Activated T-cell treated with anti-CD3 and anti-CD28 coated beads for 24 hours (primary cell): ENCODE measurements at regions not wholly inside any gene's neighbourhood (a gene's known extent, or its start where the extent isn't known, plus 50 kb on each side); places are given as distances from the start of the nearest gene placed in this dataset.
"Not testable (repeated sequence)": the region's sequence is repeated elsewhere in the genome, so short reads cannot be mapped to it uniquely, and the experiment has no call there.

Experiments
- DNase-seq: peaks from one replicate; pipeline ENCODE4 v3.0.0-alpha.2; 2020; ENCODE audit warnings: low read depth

DNA sequence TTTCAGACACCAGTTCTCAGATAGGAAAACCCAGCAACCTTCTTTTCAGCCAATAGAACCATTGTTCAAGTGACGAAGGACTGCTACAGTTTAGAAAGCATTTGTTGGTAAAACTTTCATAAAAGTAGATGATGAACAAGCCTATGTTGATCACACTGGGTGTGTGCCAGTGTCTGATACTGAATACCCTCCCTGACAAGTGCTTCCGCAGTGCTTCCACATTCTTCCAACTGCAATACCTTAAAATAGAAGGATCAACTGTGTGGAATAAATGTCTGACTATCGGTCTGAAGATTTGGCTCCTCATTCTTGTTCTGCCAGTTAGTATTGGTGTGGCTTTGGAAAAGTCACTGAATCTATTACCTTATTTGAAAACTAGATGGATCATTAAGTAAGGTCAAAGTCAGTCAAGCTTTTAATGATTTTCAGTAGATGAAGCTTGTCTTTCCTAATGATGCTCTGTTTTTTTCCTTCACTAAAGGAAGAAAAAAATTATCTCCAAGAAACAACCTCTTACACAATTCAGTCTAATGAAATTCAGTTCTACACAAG is 479.4 kb upstream of the CBLB start:
- DNase-seq: no peak

DNA sequence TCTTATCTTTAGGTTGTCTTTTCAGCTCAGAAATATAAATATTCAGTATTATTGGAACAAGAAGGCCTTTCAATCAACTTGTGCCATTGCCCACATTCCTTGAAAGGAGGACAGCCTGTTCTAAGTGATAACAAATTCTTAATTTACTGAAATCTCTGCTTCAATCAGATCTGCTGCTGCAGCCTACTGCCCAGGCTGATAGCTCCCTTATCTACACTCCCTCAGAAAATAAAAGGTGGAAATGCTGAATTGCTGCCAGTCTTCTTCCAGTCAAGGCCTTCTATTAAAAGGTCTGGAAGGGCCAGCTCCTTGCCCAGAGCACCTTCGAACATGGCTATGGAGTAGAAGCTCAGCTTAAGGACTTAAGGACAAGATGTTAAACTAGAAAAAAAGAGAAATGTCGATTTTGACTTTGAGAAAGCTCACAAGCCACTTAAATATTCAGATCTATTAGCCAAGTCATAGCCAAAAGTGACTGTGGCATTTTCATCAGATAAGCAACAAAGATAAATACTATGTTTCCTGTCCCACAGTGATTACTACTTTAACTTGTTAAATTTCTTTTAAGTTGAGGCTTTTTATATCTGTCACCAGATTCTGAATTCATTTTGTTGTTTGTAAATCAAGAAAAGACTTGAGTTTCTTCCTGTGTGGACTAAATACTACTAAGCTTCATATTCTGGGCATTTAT is 480.5 kb upstream of the CBLB start:
- DNase-seq: no peak

DNA sequence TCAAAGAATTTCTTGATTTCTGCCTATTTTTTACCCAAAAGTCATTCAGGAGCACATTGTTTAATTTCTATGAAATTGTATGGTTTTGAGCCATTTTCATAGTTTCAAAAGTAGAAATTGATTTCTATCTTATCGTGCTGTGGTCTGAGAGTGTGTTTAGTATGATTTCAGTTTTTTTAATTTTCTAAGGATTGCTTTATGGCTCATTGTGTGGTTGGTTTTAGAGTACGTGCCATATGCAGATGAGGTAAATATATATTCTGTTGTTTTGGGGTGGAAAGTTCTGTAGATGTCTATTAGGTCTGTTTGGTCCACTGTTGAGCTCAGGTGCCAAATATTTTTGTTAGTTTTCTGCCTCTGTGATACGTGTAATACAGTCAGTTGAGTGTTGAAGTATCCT is 487.1 kb upstream of the CBLB start:
- no peak for DNase-seq

DNA sequence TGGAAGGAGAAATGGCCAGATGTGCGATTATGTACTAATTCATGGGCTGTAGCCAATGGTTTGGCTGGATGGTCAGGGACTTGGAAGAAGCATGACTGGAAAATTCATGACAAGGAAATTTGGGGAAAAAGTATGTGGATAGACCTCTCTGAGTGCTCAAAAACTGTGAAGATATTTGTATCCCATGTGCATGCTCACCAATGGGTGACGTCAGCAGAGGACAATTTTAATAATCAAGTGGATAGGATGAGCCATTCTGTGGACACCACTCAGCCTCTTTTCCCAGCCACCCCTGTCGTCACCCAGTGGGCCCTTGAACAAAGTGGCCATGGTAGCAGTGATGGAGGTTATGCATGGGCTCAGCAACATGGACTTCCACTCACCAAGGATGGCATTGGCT is 490.9 kb upstream of the CBLB start:
- DNase-seq: no peak

DNA sequence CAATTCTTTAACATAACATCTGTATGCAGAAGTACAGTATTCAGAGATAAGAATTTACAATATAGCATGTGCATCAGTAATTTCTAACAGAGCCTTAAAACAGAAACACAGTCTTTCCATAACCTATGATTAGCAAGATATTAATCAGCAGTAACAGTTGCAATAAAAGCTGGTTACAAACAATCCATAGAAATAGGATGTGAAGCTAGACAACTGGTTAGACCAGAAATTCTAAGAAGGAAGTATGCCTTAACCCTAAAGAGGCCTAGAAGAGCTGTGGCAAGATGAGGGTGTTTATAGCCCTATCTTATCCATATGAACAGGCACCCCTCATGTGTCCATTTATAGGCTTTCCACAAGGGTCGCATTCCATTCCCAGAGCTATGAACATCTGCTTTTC is 492.1 kb upstream of the CBLB start:
- not testable (repeated sequence) for DNase-seq

DNA sequence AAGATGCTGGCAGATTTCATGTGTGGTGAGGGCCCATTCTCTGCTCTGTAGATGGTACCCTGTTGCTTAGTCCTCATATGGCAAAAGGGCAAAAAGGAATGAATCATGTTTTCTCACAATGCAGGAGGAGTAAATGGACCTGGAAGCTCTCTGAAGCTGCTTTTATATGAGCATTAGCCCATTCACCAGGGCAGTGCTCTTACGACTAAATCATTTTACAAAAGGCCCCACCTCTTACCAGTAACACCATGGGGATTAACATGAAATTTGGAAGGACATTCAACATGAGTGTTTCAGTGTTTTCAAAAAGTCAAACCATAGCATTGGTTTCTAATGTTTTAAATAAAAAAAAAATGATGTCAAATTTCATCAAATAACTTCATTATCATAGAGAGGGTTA is 495.7 kb upstream of the CBLB start:
- no peak for DNase-seq

DNA sequence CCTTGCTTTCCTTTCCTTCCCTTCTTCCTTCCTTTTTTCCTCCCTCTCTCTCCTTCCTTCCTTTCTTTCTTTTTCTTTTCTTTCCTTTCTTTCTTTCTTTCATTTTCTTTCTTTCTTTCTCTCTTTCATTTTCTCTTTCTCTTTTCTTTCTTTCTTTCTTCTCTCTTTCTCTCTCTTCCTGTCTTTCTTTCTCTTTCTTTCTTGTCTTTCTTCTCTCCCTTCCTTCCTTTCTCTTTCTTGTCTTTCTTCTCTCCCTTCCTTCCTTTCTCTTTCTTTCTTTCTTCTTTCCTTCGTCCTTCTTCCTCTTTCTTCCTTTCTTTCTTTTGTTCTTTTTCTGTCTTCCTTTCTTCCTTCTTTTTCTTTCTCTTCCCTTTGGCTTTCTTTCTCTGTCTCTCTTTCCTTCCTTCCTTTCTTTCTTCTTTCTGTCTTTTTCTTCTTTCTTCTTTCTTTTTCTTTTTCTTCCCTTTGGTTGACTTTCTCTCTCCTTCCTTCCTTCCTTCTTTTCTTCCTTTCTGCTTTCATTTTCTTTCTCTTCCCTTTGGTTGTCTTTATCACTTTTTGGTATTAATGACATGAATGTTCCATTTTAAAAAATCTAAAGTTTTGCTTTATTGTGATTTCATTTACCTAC is 496.4 kb upstream of the CBLB start:
- no peak for DNase-seq

DNA sequence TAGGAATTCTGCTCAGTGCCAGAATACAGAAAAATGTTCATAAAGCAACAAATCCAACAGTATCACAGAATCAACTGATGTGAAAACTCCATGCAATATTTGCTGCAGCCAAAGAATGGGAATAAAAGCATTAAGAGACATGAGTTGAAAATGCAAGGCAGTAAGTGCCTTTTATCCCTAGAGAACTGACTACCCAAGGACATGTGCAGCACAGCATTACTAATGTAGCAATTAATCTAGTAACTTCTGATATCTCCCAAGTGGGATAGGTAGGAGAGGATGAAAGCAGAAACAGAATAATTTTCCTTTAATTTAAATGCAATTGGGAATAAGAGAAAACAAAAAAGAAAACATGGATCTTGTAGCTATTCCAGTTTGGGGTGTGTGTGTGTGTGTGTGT is 497.5 kb upstream of the CBLB start:
- no peak for DNase-seq

DNA sequence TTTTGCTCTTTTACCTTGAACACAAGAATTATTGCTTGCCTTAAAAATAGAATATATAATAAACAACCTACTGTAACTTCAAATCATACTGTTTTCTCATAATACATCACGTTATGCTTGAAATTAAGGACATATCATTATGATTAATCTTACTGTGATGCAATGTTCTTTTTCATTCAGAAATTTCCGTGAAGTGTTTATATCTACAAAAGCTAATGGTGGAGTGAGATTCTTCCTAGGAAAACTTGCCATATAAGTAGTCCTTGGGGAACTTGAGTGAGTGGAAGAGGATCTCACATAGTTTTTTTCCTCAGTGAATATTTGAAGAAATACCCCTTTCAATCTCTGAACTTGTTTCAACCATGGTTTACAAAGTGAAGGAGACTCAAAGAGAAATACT is 498.7 kb upstream of the CBLB start:
- no peak for DNase-seq

DNA sequence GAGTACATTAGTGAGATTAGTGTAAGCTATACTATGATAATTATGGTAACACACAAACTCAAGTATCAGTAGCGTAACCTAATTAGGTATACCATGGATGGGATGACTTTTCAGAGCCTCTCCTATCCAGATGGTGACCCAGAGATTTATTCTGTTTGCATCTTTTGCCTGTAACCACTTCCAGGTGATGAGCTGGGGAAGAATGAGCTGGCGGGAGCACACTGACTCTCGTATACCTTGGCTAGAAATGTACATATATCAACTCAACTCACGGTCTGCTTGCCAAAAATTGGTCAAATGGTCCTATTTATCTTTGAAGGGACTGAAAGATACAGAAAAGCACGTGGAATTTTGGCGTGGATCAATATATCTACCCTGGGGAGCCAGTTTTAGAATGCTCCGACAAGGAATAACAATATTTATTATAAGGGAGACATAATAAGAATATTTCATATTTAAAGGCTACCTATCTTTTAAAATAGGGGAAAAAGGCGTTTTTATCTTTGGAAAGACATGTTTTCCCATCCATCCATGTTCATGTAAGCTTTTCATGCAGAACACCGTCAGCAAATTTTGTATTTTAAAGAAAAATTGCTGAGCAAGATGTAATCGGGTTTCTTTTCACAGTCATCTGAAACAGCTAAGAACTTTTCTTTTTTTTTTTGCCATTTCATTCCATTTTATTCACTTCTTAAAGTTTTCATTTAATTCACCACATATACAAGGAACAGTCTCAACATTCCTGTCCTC is 502.6 kb upstream of the CBLB start:
- DNase-seq: no peak

DNA sequence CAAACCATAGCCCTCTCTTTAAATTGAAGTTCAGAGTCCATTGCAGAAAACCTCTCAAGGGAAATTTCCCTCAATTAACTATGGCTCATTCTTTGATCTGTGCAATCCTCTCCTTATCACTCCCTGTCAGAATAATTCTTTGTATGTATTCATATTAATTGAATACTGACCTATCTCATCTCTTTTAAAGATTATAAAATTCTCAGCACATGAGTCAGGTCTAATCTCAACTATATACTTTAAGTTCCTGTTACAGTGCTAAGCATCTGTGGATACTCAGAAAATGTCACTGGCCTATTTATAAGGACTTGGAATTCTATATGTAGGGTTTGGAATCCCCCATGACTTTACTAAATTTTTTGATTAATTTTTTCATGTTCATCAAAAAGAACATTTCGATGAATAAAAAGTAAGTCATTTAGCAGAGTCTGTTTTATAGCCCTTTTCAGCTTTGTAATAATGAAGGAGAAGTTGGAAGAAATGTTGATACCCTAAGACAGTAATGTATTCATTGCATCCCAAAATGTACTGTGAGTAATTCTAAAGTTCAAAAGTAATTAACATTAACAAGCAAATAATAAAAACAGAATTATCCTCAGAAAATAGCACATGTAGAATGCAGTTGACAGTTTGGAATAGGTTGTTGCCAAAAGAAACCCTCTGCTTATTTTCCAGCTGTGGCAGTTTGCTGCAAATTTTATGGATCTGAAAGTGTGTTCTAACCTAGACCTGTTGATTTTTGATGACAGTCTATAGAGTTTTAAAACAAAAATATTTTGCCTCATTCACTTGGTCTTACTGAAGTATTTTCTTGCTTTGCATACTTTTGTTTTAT is 503.4 kb upstream of the CBLB start:
- DNase-seq: no peak

DNA sequence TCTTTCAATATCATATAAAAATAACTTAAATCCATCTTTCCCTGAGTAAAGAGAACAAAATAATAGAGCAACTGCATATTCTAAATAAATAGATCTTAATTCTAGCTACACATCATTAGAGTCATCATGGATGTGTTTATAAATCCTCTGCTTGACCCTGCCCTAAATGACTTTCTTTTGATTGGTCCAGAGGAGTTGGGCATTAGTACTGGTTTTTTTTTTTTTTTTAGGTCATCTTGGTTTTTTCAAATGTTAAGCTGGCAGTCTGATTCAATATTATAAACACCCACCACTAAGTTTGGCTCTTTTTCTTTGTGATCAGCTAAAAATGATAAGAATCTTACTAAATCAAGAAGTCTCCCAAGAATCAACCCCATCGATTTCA is 504.0 kb upstream of the CBLB start:
- DNase-seq: no peak

DNA sequence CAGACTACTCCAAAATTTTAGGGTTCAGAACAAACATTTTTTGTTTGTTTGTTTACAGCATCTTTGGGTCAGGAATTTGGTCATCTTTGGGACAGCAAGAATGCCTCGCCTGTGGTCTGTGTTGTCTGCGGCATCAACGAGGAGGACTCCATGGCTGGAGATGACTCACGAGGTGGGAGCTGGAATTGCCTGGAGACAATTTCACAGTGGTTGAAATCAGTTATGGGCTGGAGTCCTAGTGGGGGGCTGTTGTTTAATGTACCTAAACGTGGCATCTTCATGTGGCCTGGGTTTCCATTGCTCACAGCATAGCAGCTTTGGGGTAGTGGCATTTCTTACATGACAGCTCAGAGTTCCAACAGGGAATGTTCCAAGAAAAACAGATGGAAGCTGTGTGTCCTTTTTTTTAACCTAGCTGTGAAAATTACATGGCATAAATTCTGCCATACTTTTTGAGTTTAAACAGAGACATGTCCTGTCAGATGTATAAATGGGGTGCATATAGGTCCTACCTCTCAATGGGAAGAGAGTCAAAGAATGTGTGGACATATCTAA is 507.3 kb upstream of the CBLB start:
- DNase-seq: no peak

DNA sequence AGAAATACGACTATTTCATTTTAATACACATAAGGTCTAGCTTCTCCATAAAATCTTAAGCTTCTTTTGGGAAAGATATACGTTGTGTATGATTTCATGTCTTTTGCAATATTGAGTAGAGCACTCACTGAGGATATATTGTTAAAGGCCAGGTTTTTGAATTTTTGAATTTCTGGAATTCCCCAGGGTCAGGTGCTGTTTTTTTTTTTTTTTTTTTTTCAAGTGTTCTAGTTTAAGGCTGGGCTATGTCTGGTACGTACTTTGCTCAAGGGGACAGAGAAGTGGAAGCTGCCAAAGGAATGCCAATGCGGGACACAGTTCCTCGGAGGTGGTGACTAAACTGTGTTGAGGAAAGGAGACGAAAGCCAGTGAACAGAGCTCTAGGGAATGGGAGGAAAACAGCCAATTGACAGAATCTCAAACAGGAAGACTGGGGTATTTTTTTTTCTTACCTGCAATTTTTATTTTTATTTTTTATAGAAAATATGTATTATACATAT is 510.5 kb upstream of the CBLB start:
- DNase-seq: no peak

DNA sequence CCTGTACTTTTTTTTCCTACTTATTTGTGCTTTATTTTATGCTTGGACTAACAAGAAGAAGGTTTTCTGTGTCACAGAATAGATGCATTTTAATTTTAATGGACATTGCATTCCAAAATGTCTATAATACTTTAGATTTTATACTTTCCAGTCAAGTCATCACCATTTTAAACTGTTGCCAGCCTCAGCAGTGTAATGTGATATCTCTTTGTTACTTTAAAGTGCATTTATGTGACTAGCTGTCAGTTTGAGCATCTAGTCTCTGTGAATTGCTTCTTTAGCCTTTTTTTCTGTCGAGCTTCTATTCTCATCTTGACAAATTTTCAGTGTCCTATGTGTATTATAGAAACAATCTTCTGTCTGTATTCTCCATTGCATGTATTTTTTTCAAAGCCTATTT is 511.4 kb upstream of the CBLB start:
- no peak for DNase-seq

DNA sequence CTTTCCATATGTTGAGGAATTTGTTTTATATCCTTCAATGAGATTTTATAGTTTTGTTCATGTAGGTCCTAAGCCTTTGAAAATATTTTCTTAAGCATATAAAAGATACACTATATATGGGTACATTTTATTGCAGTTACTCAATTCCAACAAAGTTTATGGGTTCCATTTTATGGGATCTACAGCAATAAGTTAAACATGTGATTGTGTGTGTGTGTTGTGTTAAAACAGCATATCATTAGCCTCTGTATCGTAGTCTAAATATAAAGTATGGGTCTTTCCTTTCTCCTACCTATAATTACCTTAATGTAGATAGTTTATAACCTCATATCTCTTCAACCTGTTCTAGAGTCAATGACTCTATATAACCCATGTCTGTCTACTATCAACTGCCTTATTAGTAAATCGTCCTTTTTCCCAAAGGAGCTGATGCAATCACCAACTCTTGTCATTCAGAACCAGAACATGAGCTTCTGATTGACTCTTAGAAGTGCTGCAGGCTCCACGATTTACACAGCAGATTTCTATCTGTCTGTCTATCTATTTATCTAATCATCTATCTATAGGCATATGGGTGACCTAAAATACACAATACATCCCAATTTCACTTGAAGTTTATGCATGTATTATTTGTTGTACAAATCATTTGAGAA is 512.6 kb upstream of the CBLB start:
- DNase-seq: no peak

DNA sequence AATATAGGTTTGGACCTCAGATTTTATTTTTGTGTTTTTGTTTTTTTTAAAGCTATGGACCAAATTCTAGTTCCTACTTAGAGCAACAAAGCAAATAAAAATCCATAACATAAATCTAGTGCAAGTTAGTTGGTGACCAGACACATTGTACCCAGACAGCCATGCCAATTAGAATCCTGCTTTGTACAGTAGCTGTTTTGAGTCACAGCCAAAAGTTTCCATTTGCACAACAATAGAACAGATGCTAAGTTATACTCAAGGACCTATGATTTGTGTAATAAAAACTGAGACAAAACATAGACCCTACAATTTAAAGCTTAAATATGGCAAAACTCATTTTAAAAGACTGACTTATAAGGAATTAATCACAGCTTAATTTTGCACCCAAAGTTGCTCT is 513.1 kb upstream of the CBLB start:
- DNase-seq: no peak

DNA sequence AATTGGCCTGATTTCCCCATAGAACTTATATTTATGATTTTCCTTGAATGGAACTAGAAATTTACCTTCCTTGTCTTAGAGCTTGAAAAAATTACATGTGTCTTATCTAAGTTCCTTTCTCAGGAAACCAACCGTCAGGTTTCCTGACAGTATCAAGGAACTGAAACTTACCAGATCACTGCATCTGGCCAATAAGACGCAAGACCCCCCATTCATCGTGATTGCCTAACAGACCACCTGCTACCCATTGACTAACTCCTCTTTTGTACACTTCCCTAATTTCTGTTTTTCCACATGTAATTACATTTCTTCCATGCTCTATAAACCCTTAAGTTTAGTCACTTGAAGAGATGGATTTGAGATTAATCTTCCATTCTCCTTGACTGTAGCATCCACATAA is 517.2 kb upstream of the CBLB start:
- no peak for DNase-seq

DNA sequence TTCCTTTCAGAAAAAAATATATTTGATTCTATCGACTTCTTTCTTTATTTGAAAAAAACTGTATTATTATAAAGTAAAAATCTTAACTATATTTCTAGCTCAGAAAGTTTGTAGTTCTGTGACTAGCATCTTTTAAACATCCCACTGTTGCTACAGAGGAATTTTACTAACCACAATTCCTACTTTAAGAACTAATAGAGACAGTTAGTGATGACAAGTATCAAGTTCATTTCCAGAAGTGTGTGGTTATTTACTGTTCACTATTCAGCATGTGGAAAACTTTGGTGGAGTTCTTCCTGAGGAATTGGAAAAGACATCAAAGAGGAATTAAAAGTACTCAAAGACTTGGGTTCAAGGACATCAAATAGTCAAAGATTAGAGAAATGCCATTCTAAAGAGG is 524.1 kb upstream of the CBLB start:
- no peak for DNase-seq

DNA sequence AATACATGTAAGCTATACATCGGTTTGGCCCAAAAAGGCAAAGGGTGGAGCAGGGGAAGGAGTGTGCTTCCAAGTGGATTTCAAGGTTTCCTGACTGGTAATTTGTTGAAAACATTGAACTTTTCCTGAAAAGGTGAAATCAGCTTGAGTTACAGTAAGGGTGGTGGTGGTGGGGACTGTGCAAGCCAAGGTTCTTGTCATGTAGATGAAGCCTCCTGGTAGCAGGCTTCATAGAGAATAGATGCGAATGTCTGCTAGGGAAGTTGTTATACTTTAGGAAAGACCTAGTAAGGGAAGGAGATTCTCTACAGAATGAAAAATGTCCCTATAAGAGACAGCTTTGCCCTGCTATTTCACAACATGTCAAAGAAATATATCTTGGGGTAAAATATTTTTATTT is 528.2 kb upstream of the CBLB start:
- no peak for DNase-seq

DNA sequence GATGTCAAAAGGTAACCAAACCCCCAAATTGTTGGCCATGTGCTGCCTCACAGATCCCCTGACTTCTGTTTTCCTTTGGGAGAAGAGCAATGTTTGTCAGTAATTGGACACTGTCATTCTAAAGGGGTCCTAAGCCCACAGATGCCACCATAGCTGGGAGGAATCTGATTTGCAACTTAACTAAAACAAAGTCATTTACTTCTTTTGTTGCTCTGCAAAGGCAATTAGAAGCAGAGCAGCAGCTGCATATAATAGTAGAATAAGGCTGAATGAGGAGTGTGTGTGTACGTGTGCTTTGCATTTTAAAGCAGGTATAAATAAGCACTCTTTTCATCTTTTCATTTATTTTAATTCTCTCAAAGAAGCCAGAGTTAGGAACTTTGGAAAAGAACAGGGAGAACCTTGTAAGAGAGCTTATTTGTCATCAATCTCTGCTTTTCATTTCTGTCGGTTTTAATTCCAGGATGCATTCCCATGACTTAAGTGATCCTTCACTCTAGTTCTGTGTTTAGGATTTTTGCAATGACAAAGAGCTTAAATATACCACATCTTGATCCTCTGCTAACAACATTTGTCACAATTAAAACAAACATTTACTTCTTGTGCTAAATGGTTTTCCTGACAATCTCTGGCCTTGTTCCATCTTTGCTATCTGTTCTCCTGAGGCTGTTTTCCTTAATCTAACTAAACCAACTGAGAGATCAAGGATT is 530.2 kb upstream of the CBLB start:
- no peak for DNase-seq
